GM23248 (cell line): ENCODE measurements at regions not wholly inside any gene's neighbourhood (a gene's known extent, or its start where the extent isn't known, plus 50 kb on each side); places are given as distances from the start of the nearest gene placed in this dataset.

Experiments
- EZH2 ChIP-seq: fragments of 200-600 bp; sonication (generic); IDR thresholded peaks from 2 replicates; pipeline ENCODE4 v1.6.1; 2018; ENCODE audit warnings: antibody characterized with exemption, mild to moderate bottlenecking; ENCODE audit not compliant: insufficient read depth, poor library complexity, severe bottlenecking
- EZH2phosphoT487 ChIP-seq: fragments of 200-600 bp; sonication (generic); IDR thresholded peaks from 2 replicates; pipeline ENCODE4 v1.6.1; 2018; ENCODE audit warnings: antibody characterized with exemption, moderate library complexity, mild to moderate bottlenecking, low read depth; ENCODE audit not compliant: insufficient read depth

GRCh38 chrY:7729318-7730011 is 817.9 kb upstream of the AMELY start:
- TF ChIP-seq EZH2phosphoT487 (no peak), EZH2 (no peak)
